IPS-15b (cell line): ENCODE measurements at regions not wholly inside any gene's neighbourhood (a gene's known extent, or its start where the extent isn't known, plus 50 kb on each side); places are given as distances from the start of the nearest gene placed in this dataset.

Experiments
- H3K27me3 ChIP-seq: one replicate; pipeline ENCODE4 v1.6.1; 2013; ENCODE audit warnings: low read length; ENCODE audit not compliant: control insufficient read depth, insufficient read depth
- H3K36me3 ChIP-seq: one replicate; pipeline ENCODE4 v1.6.1; 2013; ENCODE audit warnings: low read length; ENCODE audit not compliant: control insufficient read depth, insufficient read depth
- H3K4me1 ChIP-seq: one replicate; pipeline ENCODE4 v1.6.1; 2013; ENCODE audit warnings: mild to moderate bottlenecking, low read length; ENCODE audit not compliant: control insufficient read depth, insufficient read depth
- H3K4me3 ChIP-seq: one replicate; pipeline ENCODE4 v1.5.1; 2013; ENCODE audit warnings: low read depth, low read length
- H3K9ac ChIP-seq: one replicate; pipeline ENCODE4 v1.6.1; 2013; ENCODE audit warnings: low read depth, mild to moderate bottlenecking, low read length
- H3K9me3 ChIP-seq: one replicate; pipeline ENCODE4 v1.6.1; 2013; ENCODE audit warnings: mild to moderate bottlenecking, low read length; ENCODE audit not compliant: control insufficient read depth, insufficient read depth

DNA sequence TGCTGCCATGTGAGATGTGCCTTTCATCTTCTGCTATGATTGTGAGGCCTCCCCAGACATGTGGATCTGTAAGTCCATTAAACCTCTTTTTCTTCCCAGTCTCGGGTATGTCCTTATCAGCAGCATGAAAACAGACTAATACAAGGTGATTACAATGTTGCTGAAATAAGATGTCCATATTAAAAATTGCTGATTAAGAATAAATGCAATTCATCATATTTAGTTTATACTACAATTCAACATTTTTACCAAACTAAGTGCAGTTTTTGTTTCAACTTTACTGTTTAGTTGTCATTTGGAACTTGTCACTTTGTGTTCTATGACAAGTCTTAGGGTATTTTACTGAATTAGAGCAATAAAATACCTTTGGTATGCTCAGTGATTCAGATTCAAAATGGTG, 127.6 kb upstream of the TMCO5A start:
- H3K9me3 ChIP-seq = no peaks in the 10 kb centered on the region
- no peak overlapping the region for H3K9ac ChIP-seq
- no peaks in the 10 kb centered on the region for H3K36me3 ChIP-seq
- H3K4me1 ChIP-seq = no peaks in the 10 kb centered on the region
- no peaks in the 10 kb centered on the region for H3K27me3 ChIP-seq
- H3K4me3 ChIP-seq = no peak overlapping the region

DNA sequence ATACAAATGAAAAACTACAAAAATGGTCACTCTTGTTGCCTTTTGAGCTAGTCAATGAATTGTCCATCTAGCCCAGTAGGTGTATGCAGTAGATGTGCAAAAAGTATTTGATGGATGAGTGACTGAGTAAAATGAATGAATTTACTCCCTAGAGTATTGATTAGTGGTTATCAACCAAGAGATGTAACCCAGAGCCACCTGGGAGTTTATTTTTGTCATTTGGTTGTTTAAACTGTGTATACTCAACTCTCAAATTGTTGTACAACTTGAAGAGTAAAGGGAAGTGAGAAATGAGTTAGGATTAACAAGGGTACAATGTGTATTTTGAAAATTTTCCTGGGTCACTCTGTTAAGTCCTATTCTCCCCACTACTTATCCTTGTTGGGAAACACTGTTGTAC, 124.1 kb upstream of the TMCO5A start:
- Histone ChIP-seq H3K4me1 (no peaks in the 10 kb centered on the region), H3K9ac (no peak overlapping the region), H3K27me3 (no peaks in the 10 kb centered on the region), H3K9me3 (no peaks in the 10 kb centered on the region), H3K4me3 (no peak overlapping the region), H3K36me3 (no peaks in the 10 kb centered on the region)

DNA sequence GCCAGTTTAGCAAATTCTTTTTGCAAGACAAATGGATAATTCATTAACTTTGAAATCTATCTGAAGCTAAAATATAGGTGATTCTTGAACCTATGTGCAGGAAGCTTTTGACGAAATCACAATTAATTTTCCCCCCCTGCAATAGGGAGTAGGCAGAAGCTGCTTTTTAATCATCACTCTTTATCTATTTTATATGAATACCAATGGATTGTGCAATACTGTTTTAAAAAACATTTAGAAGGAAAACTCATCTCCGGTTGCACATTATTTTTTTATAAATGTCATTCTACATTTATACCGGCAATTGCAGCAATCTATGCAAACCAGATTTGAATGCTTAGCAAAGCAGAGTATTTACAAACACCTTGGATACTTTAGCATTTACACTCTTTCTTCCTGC, 121.1 kb upstream of the TMCO5A start:
- H3K4me3 ChIP-seq = no peak overlapping the region
- no peaks in the 10 kb centered on the region for H3K4me1 ChIP-seq
- no peaks in the 10 kb centered on the region for H3K27me3 ChIP-seq
- H3K9me3 ChIP-seq = no peaks in the 10 kb centered on the region
- H3K36me3 ChIP-seq = no peaks in the 10 kb centered on the region
- H3K9ac ChIP-seq = no peak overlapping the region

DNA sequence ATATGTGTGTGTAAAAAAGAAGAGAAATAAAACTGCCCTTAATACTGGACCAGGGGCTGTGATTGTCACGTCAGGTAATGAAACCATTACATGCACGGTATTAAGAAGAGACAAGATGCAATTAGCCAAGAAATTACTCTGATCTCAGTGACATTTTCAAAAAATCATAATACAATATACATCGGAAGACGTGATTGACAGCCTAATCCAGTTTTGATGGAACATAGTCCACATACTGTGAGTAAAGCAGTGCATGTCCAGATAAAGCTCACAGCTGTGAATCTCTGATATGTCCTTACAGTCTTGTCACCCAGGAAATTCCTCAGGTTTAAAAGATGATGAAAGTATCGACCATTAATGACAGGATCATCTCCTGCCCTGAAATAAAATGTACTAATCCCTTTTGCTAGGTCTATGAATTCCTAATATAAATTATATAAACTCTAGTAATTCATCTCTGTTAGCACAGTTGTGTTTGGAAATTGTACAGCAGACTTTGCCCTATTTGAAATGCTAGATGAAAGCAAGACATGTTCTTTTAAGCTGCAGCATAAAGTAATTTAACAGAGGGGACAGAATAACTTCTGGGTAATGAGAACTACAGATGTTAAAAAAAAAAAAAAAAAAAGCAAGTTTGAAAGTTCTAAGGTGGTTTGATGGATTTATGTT, 119.5 kb upstream of the TMCO5A start:
- no peaks in the 10 kb centered on the region for H3K4me1 ChIP-seq
- H3K4me3 ChIP-seq = no peak overlapping the region
- H3K27me3 ChIP-seq = no peaks in the 10 kb centered on the region
- H3K9me3 ChIP-seq = no peaks in the 10 kb centered on the region
- no peak overlapping the region for H3K9ac ChIP-seq
- H3K36me3 ChIP-seq = no peaks in the 10 kb centered on the region

DNA sequence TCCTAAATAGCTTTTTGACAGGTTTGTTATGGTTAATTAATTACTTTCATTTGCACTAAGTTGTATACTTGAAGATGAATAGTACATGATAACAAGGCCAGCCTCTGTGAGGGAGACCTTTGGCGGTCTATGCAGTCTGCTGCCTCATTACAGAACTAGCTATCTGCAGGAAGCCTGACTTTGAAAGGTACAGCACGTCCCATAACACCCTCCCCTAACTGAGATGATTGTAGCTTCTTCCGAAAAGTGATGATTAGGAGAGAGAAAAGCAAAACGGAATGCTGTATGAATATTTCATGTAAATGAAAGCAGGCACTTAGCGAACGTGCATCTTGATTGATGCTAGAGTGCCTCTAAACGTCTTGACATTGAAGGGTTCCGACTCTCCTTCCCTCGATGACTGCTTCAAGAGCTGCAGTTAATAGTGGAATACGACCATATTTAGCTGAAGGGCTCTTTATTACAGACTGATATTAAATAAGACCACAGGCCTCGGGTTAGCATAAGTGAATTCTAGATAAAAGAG, 116.2 kb upstream of the TMCO5A start:
- no peaks in the 10 kb centered on the region for H3K9me3 ChIP-seq
- no peaks in the 10 kb centered on the region for H3K4me1 ChIP-seq
- no peaks in the 10 kb centered on the region for H3K36me3 ChIP-seq
- no peak overlapping the region for H3K4me3 ChIP-seq
- H3K9ac ChIP-seq = no peak overlapping the region
- H3K27me3 ChIP-seq = no peaks in the 10 kb centered on the region

DNA sequence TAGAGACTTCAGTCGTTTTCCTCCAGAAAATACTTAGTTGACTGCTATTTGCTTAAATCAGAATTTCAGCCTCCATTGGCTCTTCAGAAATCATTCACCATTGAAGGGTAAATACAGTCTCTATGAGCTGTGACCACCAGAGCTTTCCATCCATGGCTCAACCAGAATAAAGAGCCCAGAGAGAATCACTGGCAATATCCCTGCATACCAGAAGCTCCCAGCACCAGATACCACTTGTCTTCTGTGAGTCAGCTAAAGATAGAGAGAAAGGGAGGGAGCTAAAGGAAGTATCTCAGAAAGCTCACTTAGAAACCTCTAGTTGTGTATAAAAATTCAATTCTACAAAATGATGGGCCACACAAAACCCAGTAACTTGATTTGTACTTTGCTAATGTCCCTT, 115.2 kb upstream of the TMCO5A start:
- Histone ChIP-seq H3K4me3 (no peak overlapping the region), H3K27me3 (no peaks in the 10 kb centered on the region), H3K4me1 (peaks cover 4% of the 10 kb centered on the region), H3K9ac (no peak overlapping the region), H3K9me3 (no peaks in the 10 kb centered on the region), H3K36me3 (no peaks in the 10 kb centered on the region)

DNA sequence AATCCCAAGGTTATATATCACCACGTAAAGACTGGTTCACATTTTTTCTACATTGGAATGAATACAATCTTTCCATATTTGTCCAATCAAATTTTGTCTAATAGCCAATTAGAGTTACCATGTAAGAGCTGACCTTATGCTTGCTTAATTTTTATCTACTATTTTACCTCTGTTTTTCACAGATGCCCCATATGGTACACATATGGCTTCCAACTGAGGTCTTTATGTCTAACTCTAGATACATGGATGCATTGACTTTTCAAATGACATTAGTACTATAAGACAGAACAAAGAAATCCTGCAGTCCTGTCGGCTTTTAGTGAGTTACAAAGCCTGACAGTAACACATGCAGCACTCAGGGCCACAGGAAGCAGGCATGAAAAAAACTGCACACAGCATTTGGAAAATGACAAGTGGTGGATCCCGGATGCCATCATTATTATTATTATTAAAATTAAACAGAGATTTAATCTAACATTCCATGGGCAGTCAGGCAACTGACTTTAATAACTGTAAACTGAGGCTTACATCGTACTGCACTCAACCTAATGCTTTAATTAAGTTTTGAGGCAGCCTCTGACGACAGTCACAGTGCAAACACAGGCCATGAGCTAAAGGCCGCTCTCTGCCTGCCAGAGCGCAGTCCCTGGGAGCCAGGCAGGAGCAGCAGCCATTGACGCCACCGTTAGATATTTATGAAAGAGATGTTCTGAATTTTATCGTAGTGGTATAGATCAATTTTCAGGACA, 113.9 kb upstream of the TMCO5A start:
- H3K4me1 ChIP-seq = peaks cover 4% of the 10 kb centered on the region
- H3K9me3 ChIP-seq = no peaks in the 10 kb centered on the region
- H3K36me3 ChIP-seq = no peaks in the 10 kb centered on the region

DNA sequence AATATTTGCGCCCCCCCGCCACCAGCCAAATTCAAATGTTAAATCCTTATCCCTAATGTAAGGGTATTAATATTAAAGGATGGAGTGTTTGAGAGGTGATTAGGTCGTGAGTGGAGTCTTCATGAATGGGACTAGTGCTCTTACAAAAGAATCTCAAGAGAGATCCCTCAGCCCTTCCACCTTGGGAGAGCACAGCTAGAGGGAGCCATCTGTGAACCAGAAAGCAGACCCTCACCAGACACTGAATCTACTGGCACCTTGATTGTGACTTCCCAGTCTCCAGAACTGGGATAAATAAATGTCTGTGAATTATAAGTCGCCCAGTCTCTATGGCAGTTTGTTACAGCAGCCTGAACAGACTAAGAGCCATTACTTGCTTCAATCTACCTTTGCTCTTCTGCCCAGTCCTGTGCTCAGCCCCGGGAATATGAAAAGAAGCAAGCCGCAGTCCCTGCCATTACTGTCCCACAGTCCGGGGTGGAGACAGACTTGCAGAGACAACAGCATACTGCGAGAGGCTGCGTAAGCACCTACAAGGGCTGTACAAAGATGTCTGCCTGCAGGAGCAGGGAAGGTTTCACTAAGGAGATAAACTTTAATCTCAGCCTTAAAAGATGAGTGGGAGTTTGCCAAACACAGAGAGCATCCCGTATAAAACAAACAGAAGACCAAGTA, 110.7 kb upstream of the TMCO5A start:
- Histone ChIP-seq H3K36me3 (no peaks in the 10 kb centered on the region), H3K4me1 (peaks cover 4% of the 10 kb centered on the region), H3K9me3 (no peaks in the 10 kb centered on the region), H3K4me3 (no peak overlapping the region), H3K27me3 (no peaks in the 10 kb centered on the region), H3K9ac (no peak overlapping the region)

More for the DNA sequence above, 113.9 kb upstream of the TMCO5A start:
- H3K27me3 ChIP-seq = no peaks in the 10 kb centered on the region
- H3K4me3 ChIP-seq = no peak overlapping the region
- H3K9ac ChIP-seq = no peak overlapping the region

DNA sequence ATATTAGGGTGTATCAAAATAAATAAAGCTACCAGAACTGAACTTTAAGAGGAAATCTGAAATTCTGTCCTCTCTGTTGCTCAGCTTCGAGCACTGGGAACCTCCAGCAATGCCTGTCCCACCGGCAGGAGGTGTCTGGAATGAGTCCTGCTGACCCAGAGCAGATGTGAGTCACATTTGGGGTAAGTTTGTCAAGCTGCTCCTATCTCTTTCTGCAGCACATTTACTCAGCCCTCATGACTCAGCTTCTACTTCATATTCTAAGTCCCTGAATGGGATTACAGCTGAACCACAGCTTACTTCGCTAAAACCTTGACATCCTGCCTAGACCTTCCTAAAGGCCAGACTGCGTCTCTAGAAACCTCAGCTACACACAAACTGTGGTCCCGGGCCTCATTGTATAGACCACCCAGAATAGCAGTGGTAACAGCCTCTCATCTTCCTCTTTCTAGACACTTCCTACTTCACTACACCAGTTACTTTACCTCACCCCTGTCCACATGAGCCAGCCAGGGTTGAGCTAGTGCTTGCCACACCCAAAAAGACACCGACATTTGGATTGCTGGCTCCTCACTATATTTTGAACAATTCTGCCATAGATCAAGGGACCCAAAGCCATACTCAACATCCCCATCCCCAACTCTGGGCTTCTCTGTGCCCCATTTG, 109.6 kb upstream of the TMCO5A start:
- Histone ChIP-seq H3K36me3 (no peaks in the 10 kb centered on the region), H3K27me3 (no peaks in the 10 kb centered on the region), H3K4me3 (no peak overlapping the region), H3K9me3 (no peaks in the 10 kb centered on the region), H3K9ac (no peak overlapping the region), H3K4me1 (peaks cover 4% of the 10 kb centered on the region)

DNA sequence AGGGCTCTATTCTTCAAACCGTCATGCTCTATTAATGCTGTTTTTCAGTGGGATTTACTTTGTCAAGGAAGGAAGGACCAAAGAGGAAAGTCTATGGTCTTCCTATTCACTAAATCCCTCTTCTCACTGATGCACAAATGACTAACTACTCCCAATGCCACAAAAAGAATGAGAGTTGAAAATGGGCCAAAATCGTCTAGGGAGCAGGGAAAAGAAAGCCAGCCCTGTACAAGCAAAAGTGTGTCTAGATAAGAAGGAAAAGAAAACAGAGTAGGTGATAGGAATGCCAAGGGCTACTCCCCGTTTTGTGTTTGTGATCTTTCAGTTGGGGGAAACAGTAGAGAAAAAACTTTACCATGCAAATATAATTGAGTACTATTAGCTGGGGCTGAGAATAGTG, 97.2 kb upstream of the TMCO5A start:
- no peaks in the 10 kb centered on the region for H3K9me3 ChIP-seq
- no peak overlapping the region for H3K4me3 ChIP-seq
- no peaks in the 10 kb centered on the region for H3K27me3 ChIP-seq
- no peaks in the 10 kb centered on the region for H3K4me1 ChIP-seq
- H3K36me3 ChIP-seq = no peaks in the 10 kb centered on the region
- no peak overlapping the region for H3K9ac ChIP-seq

DNA sequence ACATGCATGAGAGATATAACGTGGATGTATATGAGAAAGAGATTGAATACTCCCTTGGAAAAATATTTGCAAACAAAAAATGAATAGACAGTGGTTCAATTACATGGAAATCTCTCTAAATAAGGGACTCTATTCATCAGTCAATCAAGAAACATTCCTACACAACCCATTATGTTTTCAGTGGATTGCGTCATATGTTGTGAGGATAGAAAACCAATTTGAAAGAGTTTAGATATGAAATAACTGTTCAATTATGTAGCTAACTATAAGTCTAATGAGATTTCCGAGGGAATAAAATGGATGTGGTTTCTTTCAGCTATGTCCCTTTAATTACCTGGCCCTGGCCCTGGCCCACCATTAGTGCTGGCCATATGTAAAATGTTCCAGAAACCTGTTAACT, 86.7 kb upstream of the TMCO5A start:
- no peaks in the 10 kb centered on the region for H3K4me1 ChIP-seq
- H3K9me3 ChIP-seq = no peaks in the 10 kb centered on the region
- no peak overlapping the region for H3K9ac ChIP-seq
- no peaks in the 10 kb centered on the region for H3K36me3 ChIP-seq
- no peak overlapping the region for H3K4me3 ChIP-seq
- H3K27me3 ChIP-seq = no peaks in the 10 kb centered on the region
